Smooth muscle cell (in vitro differentiated cells): ENCODE measurements at regions not wholly inside any gene's neighbourhood (a gene's known extent, or its start where the extent isn't known, plus 50 kb on each side); places are given as distances from the start of the nearest gene placed in this dataset.

ENCODE experiments used
- DNase-seq: peaks from one replicate; lab custom pipeline; 2025; ENCODE audit not compliant: unreplicated experiment; lab: John Stamatoyannopoulos, UW
- H2AFZ ChIP-seq: fragments of 200-600 bp; sonication (generic); 2 replicates; pipeline ENCODE4 v1.6.0; 2016; ENCODE audit warnings: antibody characterized with exemption, low read depth, mild to moderate bottlenecking
- H3F3A ChIP-seq: fragments of 200-600 bp; sonication (generic); 2 replicates; pipeline ENCODE4 v1.6.0; 2017; ENCODE audit warnings: antibody characterized with exemption, low read depth
- H3K27ac ChIP-seq: fragments of 200-600 bp; sonication (generic); 2 replicates; pipeline ENCODE4 v1.5.1; 2016; ENCODE audit warnings: low read depth, mild to moderate bottlenecking
- H3K27me3 ChIP-seq: fragments of 200-600 bp; sonication (generic); 2 replicates; pipeline ENCODE4 v1.6.1; 2016; ENCODE audit warnings: low read depth, mild to moderate bottlenecking
- H3K36me3 ChIP-seq: fragments of 200-600 bp; sonication (generic); 2 replicates; pipeline ENCODE4 v1.5.1; 2016; ENCODE audit warnings: low read depth
- H3K4me1 ChIP-seq: fragments of 200-600 bp; sonication (generic); 2 replicates; pipeline ENCODE4 v1.5.1; 2016; ENCODE audit warnings: low read depth
- H3K4me2 ChIP-seq: fragments of 200-600 bp; sonication (generic); 2 replicates; pipeline ENCODE4 v1.6.0; 2016; ENCODE audit warnings: mild to moderate bottlenecking
- H3K4me3 ChIP-seq: fragments of 200-600 bp; sonication (generic); 2 replicates; pipeline ENCODE4 v1.5.1; 2016; ENCODE audit warnings: mild to moderate bottlenecking
- H3K79me2 ChIP-seq: fragments of 200-600 bp; sonication (generic); 2 replicates; pipeline ENCODE4 v1.6.0; 2016; ENCODE audit warnings: low read depth, mild to moderate bottlenecking
- H3K9ac ChIP-seq: fragments of 200-600 bp; sonication (generic); 2 replicates; pipeline ENCODE4 v1.6.0; 2016; ENCODE audit warnings: low read depth
- H3K9me3 ChIP-seq: fragments of 200-600 bp; sonication (generic); replicated peaks from 2 replicates; pipeline ENCODE4 v1.5.1; 2016; ENCODE audit warnings: low read depth
- H4K20me1 ChIP-seq: fragments of 200-600 bp; sonication (generic); 2 replicates; pipeline ENCODE4 v1.6.0; 2016; ENCODE audit warnings: low read depth
- WGBS: methylation state at CpG from one replicate; pipeline ENCODE4 v1.1.7; 2016; ENCODE audit warnings: low lambda C conversion rate; 5-methylcytosine and 5-hydroxymethylcytosine counted together
- TF ChIP-seq, protein P1 (sequence below): fragments of 200-600 bp; sonication (generic); IDR thresholded peaks from 2 replicates; pipeline ENCODE4 v1.5.1; 2017; ENCODE audit warnings: borderline replicate concordance, mild to moderate bottlenecking, antibody characterized with exemption; ENCODE audit not compliant: insufficient read depth, poor library complexity, severe bottlenecking

DNA sequence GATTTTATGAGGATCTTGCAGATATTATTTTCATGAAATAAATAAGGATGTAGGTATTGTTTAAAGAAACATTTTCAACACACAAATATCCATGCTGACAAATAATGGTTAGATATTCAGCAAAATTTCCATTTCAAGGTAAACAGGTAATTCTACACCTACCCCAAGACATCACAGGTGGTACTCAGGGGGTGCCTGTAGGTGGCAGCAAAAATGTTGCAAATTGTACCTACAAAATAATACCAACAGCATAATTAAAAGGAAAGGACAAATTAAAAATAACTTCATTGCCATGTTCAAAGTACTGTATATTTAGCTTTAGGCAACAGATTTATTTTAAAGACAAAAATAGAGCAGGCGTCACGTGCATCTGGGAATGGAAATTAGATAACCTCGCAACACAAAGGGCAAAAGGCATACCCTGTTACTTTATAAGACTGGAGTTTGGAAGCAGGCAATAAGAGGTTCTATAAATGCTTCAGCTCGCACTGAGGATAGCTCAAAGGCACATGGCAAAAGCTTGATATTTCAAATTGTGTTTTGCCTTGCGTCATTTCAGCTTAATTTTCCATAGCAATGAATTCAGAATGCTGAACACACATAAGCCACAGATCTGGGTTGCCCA lies 630.5 kb downstream of the TDRD15 start:
- H3K9me3 ChIP-seq: no peaks in the 10 kb centered on the region
- no peaks in the 10 kb centered on the region for H3F3A ChIP-seq
- no peak overlapping the region for H3K27ac ChIP-seq
- peaks cover 19% of the 10 kb centered on the region for H3K4me1 ChIP-seq
- H3K79me2 ChIP-seq: no peaks in the 10 kb centered on the region
- no peak overlapping the region for H3K4me3 ChIP-seq
- no peak overlapping the region for H3K9ac ChIP-seq
- no peak for DNase-seq
- TF ChIP-seq, protein P1, sequence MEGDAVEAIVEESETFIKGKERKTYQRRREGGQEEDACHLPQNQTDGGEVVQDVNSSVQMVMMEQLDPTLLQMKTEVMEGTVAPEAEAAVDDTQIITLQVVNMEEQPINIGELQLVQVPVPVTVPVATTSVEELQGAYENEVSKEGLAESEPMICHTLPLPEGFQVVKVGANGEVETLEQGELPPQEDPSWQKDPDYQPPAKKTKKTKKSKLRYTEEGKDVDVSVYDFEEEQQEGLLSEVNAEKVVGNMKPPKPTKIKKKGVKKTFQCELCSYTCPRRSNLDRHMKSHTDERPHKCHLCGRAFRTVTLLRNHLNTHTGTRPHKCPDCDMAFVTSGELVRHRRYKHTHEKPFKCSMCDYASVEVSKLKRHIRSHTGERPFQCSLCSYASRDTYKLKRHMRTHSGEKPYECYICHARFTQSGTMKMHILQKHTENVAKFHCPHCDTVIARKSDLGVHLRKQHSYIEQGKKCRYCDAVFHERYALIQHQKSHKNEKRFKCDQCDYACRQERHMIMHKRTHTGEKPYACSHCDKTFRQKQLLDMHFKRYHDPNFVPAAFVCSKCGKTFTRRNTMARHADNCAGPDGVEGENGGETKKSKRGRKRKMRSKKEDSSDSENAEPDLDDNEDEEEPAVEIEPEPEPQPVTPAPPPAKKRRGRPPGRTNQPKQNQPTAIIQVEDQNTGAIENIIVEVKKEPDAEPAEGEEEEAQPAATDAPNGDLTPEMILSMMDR: peak; percentile 17
- H4K20me1 ChIP-seq: no peaks in the 10 kb centered on the region
- H3K4me2 ChIP-seq: no peak overlapping the region
- WGBS: 74% methylated on average over 5 of the region's 5 CpGs
- H2AFZ ChIP-seq: no peak overlapping the region
- no peaks in the 10 kb centered on the region for H3K27me3 ChIP-seq
- H3K36me3 ChIP-seq: no peaks in the 10 kb centered on the region

DNA sequence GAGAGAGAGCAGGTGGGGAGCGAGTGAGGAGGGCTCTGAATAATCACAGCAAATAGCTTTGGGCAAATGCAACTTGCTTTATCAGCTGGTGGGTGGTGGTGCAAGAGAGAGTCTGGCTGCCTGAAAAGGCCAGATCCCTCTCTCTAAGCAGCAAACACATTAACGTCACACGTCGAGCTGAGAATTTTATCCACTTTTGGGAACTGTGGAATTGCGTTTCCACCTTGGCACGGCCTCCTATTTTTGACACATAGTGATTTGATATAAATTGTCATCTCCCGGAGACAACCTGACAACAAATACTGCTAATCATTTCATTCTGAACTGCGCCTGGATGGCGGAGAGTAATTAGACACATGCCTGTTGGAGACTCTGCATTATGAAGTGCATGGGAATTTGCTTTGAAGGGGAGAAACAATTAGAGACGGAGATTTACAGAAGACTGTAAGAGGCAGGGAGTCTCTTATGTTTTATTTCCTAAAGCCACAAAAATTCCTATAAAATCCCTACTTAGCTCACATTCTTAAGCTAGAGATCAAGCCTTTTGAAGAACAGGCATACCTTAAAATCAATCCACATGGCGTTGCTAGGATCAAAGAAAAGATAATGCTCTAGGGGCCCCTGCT lies 634.1 kb downstream of the TDRD15 start:
- Histone ChIP-seq H3F3A (no peaks in the 10 kb centered on the region), H3K9ac (no peak overlapping the region), H4K20me1 (no peaks in the 10 kb centered on the region), H3K4me1 (peaks cover 23% of the 10 kb centered on the region), H3K4me3 (no peak overlapping the region), H2AFZ (no peak overlapping the region), H3K27me3 (no peaks in the 10 kb centered on the region), H3K4me2 (peak overlapping the region; percentile 59), H3K79me2 (no peaks in the 10 kb centered on the region), H3K36me3 (no peaks in the 10 kb centered on the region), H3K9me3 (no peaks in the 10 kb centered on the region), H3K27ac (peak overlapping the region; percentile 17)
- no peak for DNase-seq
- TF ChIP-seq, protein P1: no peak
- WGBS: 18% methylated on average over 11 of the region's 11 CpGs

DNA sequence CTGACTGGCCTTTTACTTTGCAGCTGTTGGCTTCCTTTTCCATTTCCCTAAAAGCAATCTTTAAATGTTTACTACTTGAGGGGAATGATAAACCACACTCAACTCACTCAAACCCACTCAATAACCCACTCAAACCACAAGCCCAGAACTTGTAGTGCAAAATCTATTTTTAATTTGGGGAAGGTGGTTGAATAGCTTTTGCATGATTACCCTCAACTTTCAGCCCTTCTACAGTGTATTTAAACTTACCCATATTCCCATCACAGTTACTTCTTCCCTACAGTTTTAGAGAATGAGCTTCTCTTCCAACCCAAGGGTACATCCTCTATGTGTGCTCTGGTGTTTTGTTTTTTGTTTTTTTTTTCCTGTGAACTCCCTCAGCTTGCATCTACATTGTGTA lies 636.1 kb downstream of the TDRD15 start:
- Histone ChIP-seq H2AFZ (no peak overlapping the region), H4K20me1 (no peaks in the 10 kb centered on the region), H3K9ac (no peak overlapping the region), H3K4me1 (peaks cover 23% of the 10 kb centered on the region), H3K27me3 (no peaks in the 10 kb centered on the region), H3F3A (no peaks in the 10 kb centered on the region), H3K79me2 (no peaks in the 10 kb centered on the region), H3K4me3 (no peak overlapping the region), H3K9me3 (no peaks in the 10 kb centered on the region), H3K4me2 (peak overlapping the region; percentile 58), H3K27ac (no peak overlapping the region), H3K36me3 (no peaks in the 10 kb centered on the region)
- TF ChIP-seq, protein P1: no peak
- DNase-seq: no peak

DNA sequence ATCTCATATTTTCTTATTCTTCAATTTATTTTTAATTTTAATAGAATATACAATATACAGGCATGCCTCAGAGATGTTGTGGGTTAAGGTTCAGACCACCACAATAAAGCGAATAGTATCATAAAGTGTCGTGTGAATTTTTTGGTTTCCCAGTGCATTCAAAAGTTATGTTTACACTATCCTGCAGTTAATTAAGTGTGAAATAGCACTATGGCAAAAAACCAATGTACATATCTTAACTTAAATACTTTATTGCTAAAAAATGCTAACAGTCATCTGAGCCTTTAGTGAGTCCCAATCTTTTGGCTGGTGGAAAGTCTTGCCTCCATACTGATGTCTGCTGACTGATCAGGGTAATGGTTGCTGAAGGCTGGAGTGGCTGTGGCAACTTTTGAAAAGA lies 637.6 kb downstream of the TDRD15 start:
- no peak for DNase-seq
- no peaks in the 10 kb centered on the region for H3K27me3 ChIP-seq
- H3K36me3 ChIP-seq: no peaks in the 10 kb centered on the region
- H3F3A ChIP-seq: no peaks in the 10 kb centered on the region
- TF ChIP-seq, protein P1: no peak
- WGBS: 93% methylated on average over 2 of the region's 2 CpGs
- H3K79me2 ChIP-seq: no peaks in the 10 kb centered on the region
- no peaks in the 10 kb centered on the region for H4K20me1 ChIP-seq
- no peaks in the 10 kb centered on the region for H3K9me3 ChIP-seq
- no peak overlapping the region for H3K4me3 ChIP-seq
- no peak overlapping the region for H3K9ac ChIP-seq
- peaks cover 23% of the 10 kb centered on the region for H3K4me1 ChIP-seq
- no peak overlapping the region for H3K27ac ChIP-seq
- no peak overlapping the region for H2AFZ ChIP-seq
- H3K4me2 ChIP-seq: no peak overlapping the region
